IPS DF 4.7 (cell line): ENCODE measurements at regions not wholly inside any gene's neighbourhood (a gene's known extent, or its start where the extent isn't known, plus 50 kb on each side); places are given as distances from the start of the nearest gene placed in this dataset.

Experiments used
- DNase-seq: peaks from one replicate; pipeline ENCODE4 v3.0.0-alpha.2; 2013; ENCODE audit warnings: low spot score; ENCODE audit errors: extremely low read depth

DNA sequence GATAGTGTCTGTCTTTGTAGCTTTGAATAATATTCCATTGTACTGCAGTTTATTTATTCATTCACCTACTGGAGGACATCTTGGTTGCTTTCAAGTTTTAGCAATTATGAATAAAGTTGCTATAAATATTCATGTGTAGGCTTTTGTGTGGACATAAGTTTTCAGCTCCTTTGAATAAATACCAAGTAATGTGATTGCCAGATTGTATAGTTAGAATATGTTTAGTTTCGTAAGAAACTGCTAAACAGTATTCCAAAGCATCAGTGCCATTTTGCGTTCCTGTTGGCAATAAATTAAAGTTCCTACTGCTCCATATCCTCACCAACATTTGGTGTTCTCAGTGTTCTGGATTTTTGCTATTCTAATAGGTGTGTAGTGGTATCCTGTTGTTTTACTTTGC, 311.7 kb upstream of the FMN2 start:
- DNase-seq, result no peak

GRCh38 chr1:239784896-239785295, 306.8 kb upstream of the FMN2 start:
- no peak for DNase-seq

DNA sequence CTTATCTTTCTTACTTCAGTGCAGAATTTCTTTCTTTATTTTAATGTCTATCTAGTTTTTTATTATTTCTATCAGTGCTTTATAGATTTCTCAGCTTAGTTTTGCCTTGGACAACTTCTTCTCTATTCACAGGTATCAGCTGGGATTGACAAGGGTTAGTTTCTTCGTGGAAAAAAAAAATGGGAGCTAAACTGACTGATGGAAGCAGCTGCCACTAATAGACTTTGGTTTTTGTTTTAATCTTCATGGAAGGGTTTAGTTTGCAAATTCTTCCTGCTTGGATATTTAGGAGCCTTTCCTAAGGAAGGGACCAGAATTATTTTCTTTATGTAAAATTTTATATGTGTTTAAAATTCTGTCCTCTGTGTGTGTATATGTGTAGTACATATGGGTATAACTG, 306.1 kb upstream of the FMN2 start:
- DNase-seq, result no peak

DNA sequence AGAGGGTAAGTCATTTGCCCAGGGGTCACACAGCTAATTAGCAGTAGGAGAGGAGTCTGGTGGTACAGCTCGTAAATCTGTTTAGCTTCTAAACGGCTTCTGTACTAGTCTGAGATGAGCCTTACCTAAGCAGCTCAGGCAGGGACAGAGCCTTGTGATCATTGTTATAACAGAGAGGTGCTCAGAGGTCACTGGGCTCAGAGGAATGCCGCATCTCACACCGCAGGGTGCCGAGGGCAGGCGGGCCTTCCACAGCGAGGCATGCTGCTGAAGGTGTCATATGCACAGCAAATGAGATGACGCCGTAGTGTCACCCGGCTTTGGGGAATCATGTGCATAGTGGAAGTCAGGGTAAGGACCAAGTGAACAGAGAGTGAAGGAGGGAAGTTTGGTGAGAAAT, 305.2 kb upstream of the FMN2 start:
- DNase-seq, result no peak

- DNase-seq, result no peak
Measured at GRCh38 chr1:239792157-239792556, 299.5 kb upstream of the FMN2 start.

DNA sequence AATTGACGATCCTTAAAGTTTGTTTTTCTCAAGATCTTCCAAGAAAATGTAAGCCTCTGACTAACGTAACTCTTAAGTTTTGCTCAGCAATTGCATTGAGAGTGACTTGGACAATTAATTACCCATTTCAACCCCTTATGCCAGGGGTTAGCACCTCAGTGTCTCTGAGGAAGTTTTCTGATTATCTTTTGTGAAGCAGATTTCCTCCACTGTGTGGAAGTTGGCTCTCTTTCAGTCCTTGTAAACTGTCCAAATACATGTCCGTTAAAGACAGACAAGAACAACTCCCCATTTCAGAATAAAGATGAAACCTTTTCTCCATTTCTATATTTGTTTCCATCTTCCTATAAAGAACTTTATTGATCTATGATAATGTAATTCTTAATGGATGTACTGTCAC, 296.4 kb upstream of the FMN2 start:
- no peak for DNase-seq

DNA sequence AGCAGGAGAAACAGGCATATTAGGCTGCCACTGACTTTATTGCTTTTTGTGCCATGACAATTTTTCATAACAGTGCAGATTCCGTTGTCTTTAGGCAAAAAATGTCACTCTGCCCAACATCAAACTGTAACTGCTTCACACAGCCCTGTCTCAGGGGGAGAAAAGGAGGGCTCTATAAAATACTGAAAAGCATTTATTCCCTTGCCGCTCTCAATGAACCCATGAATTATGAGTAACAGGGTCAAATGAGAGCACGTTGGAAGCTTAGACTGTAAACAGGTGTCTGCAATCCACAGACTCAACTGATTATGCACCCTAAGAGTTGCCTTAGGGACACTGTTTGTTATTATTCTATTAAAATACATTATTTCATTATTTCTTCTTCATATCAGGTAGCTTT, 292.1 kb upstream of the FMN2 start:
- DNase-seq, result no peak

DNA sequence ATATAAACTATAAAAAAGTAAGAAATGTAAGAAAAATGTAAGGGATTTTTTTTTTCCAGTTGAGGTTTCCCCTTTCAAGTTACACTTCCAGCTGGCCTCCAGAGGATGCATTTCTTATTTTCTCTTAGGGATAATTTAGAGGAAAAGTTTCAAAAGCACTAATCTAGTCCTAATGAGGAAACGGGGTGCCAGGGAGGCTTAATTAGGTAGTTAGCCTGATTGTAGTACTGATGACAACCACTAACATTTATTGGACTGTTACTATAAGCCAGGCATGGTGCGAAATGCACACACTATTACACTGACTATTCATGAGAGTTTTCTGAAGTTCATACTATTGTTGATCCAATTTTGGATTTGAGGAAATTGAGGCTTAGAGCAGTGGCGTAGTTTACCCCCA, 290.8 kb upstream of the FMN2 start:
- no peak for DNase-seq

DNA sequence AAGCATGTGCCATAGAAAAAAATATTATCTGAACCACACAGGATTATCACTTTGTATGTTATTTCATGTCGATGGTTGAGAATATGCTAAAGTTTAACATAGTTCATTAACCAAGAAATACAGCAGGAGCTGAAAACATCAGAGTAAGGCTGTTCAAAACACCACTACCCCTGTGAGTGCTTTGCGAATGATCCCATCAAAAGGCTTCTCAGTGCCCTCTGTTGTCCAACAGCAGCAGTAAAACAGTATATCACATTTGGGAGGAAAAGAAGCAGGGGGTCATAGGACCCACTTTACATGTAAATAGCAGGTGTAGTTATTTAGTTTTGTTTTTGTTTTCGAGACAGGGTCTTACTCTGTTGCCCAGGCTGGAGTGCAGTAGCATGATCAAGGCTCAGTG, 289.4 kb upstream of the FMN2 start:
- no peak for DNase-seq

GRCh38 chr1:239803781-239804180, 287.9 kb upstream of the FMN2 start:
- DNase-seq, result no peak

DNA sequence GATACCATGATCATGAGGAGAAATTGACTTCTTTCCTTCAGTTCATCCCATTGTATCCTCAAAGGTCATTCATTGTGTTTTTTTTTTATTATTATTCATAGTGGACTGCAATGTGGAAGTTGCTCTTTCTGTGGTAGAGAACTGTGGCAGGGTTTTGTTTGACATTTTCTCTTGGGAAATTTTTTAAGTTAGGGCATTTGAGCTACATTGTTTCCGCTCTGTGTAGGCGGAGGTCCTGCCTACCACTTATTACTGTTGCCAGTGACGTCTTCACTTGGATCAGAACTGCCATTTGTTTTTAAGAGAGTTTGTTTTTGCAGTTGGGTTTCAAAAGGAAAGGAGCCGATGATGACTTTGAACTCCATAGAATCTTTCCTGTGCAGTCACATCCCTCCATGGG, 287.4 kb upstream of the FMN2 start:
- DNase-seq, result no peak

- no peak for DNase-seq
Measured at GRCh38 chr1:239805042-239805441, 286.6 kb upstream of the FMN2 start.

- DNase-seq, result no peak
Measured at GRCh38 chr1:239805851-239806772, 285.6 kb upstream of the FMN2 start.

- DNase-seq, result no peak
Measured at GRCh38 chr1:239806897-239807296, 284.8 kb upstream of the FMN2 start.

DNA sequence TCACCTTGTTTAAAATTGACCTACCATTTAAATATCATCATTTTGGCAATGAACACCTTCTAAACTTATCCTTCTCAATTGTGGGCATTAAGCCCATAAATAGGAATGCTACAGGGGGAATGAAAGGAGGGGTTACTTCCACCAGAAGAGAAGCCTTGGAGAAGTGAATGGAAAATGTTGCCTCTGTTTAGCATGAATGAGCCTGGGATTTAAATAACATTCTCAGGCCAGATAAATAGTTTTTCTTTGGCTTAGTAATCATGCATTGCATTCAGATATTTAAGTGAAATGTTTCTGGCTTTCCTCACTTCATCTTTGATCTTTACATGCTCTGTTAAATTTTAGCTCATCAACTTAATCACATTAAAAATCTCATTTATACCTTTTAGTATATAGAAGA, 284.3 kb upstream of the FMN2 start:
- DNase-seq, result no peak

DNA sequence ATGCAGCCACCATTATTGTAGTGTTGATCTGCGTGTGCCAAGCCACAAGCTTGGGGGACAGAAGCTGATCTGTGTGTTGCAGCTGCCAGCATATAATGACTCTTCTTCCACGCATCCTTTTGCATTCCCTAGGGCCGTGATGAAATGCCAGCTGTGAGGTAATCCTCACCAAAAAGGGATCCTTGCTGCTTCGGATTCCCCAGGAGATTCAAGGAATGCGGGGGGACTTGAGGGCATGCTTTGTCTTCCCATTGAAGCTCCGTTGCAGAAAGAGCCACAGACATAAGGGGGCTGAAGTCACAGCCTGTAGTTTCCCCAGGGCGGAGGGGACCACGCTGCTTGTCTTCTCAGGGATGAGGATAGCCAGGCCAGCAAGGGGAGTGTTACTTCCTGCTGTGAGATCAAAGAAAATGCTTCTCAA, 281.6 kb upstream of the FMN2 start:
- no peak for DNase-seq

DNA sequence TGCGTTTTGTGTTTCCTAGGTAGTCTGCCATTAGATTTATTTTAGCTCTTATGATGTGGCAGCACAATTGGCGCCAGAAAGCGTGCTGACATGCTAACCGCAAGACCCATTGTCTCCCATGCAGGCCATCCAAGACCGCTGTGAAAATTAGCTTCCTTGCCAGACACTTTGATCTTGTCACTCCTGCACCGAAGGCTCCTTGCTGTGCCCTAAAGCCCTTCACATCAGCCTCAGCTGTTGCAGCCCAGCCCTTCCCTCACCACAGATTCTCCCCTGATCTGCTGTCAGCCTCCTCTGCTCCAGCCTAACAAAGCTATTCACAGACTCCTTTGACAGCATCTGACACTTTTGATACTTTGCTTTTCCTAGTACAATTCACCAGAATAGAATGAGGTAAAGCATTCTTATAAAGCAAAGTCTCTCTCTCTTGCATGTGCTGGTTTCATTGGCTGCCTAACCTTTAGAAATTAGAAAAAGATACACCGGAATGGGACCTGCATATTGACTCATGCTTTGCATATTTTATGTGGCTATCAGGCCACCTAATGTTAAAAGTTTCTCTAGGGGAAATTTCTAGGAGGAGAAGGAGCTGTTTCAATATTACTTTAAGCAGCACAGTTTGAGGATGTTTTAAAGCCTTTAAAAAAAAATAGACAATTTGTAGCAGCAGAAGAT, 280.3 kb upstream of the FMN2 start:
- DNase-seq, result no peak

DNA sequence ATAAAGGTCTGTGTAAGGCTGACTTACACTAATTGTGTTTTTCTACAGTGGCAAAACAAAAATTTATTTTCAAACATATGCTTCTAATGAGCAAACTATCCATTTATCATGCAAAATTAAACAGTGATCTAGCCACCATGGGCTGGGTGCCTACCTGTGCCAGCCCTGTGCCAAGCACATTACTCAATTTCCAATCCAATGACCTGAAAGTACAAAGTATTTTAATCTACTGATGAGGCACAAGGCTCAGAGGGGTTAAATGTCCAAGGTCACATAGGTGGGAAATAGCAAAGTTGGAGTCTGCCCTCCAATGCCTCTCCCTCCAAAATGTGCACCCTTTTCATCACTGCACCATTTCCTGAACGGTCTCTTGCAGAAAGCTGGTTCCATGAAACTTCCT, 279.1 kb upstream of the FMN2 start:
- no peak for DNase-seq

GRCh38 chr1:239814306-239814881, 277.3 kb upstream of the FMN2 start:
- no peak for DNase-seq

GRCh38 chr1:239815074-239815473, 276.6 kb upstream of the FMN2 start:
- DNase-seq, result no peak

GRCh38 chr1:239816081-239816782, 275.5 kb upstream of the FMN2 start:
- DNase-seq, result no peak

- no peak for DNase-seq
Measured at GRCh38 chr1:239817276-239817675, 274.4 kb upstream of the FMN2 start.
